ENCODE measurements at regions not wholly inside any gene's neighbourhood (a gene's known extent, or its start where the extent isn't known, plus 50 kb on each side); places are given as distances from the start of the nearest gene placed in this dataset.

- H3K4me1 ChIP-seq (ENCODE audit: insufficient read depth, poor library complexity, severe bottlenecking) = no peaks in the 10 kb centered on the region
- ATAC-seq (ENCODE audit: low read depth) (no peak), DNase-seq (ENCODE audit: low spot score) (no peak)
- H3K27ac ChIP-seq (ENCODE audit: poor library complexity, severe bottlenecking) = no peak overlapping the region
- H3K27me3 ChIP-seq (ENCODE audit: insufficient read depth, poor library complexity, severe bottlenecking) = no peaks in the 10 kb centered on the region
- no peaks in the 10 kb centered on the region for H3K9me3 ChIP-seq (ENCODE audit: severe bottlenecking)
- no peaks in the 10 kb centered on the region for H3K36me3 ChIP-seq (ENCODE audit: low read depth)
- H3K4me3 ChIP-seq (ENCODE audit: severe bottlenecking) = no peak overlapping the region
- TF ChIP-seq CTCF (IDR thresholded peaks at IDR 0.05; ENCODE audit: poor library complexity, severe bottlenecking) = no peak
These were observed 889.8 kb downstream of the PLA2G4A start for GRCh38 chr1:187718527-187718926.

- H3K4me3 ChIP-seq (ENCODE audit: severe bottlenecking) = no peak overlapping the region
- ATAC-seq (ENCODE audit: low read depth) (no peak), DNase-seq (ENCODE audit: low spot score) (no peak)
- H3K36me3 ChIP-seq (ENCODE audit: low read depth) = no peaks in the 10 kb centered on the region
- TF ChIP-seq CTCF (IDR thresholded peaks at IDR 0.05; ENCODE audit: poor library complexity, severe bottlenecking) = no peak
- no peaks in the 10 kb centered on the region for H3K4me1 ChIP-seq (ENCODE audit: insufficient read depth, poor library complexity, severe bottlenecking)
- H3K27me3 ChIP-seq (ENCODE audit: insufficient read depth, poor library complexity, severe bottlenecking) = no peaks in the 10 kb centered on the region
- no peaks in the 10 kb centered on the region for H3K9me3 ChIP-seq (ENCODE audit: severe bottlenecking)
- H3K27ac ChIP-seq (ENCODE audit: poor library complexity, severe bottlenecking) = no peak overlapping the region
These were observed 892.5 kb downstream of the PLA2G4A start for GRCh38 chr1:187721216-187721615.

- Histone ChIP-seq H3K27ac (ENCODE audit: poor library complexity, severe bottlenecking) (no peak overlapping the region), H3K36me3 (ENCODE audit: low read depth) (no peaks in the 10 kb centered on the region), H3K9me3 (ENCODE audit: severe bottlenecking) (no peaks in the 10 kb centered on the region), H3K4me3 (ENCODE audit: severe bottlenecking) (no peak overlapping the region), H3K4me1 (ENCODE audit: insufficient read depth, poor library complexity, severe bottlenecking) (no peaks in the 10 kb centered on the region), H3K27me3 (ENCODE audit: insufficient read depth, poor library complexity, severe bottlenecking) (no peaks in the 10 kb centered on the region)
- no peak for TF ChIP-seq CTCF (IDR thresholded peaks at IDR 0.05; ENCODE audit: poor library complexity, severe bottlenecking)
- ATAC-seq (ENCODE audit: low read depth) = no peak
- DNase-seq (ENCODE audit: low spot score) = no peak
These were observed 896.5 kb downstream of the PLA2G4A start for GRCh38 chr1:187725216-187725615.

GRCh38 chr1:187733232-187733631, 904.5 kb downstream of the PLA2G4A start:
- Histone ChIP-seq H3K4me3 (ENCODE audit: severe bottlenecking) (no peak overlapping the region), H3K4me1 (ENCODE audit: insufficient read depth, poor library complexity, severe bottlenecking) (no peaks in the 10 kb centered on the region), H3K27ac (ENCODE audit: poor library complexity, severe bottlenecking) (no peak overlapping the region), H3K27me3 (ENCODE audit: insufficient read depth, poor library complexity, severe bottlenecking) (no peaks in the 10 kb centered on the region), H3K9me3 (ENCODE audit: severe bottlenecking) (no peaks in the 10 kb centered on the region), H3K36me3 (ENCODE audit: low read depth) (no peaks in the 10 kb centered on the region)
- TF ChIP-seq CTCF (IDR thresholded peaks at IDR 0.05; ENCODE audit: poor library complexity, severe bottlenecking) = no peak
- ATAC-seq (ENCODE audit: low read depth) = no peak
- no peak for DNase-seq (ENCODE audit: low spot score)

GRCh38 chr1:187734427-187734826, 905.7 kb downstream of the PLA2G4A start:
- TF ChIP-seq CTCF (IDR thresholded peaks at IDR 0.05; ENCODE audit: poor library complexity, severe bottlenecking) = no peak
- H3K9me3 ChIP-seq (ENCODE audit: severe bottlenecking) = no peaks in the 10 kb centered on the region
- DNase-seq (ENCODE audit: low spot score) (no peak), ATAC-seq (ENCODE audit: low read depth) (no peak)
- no peaks in the 10 kb centered on the region for H3K27me3 ChIP-seq (ENCODE audit: insufficient read depth, poor library complexity, severe bottlenecking)
- no peak overlapping the region for H3K27ac ChIP-seq (ENCODE audit: poor library complexity, severe bottlenecking)
- H3K4me1 ChIP-seq (ENCODE audit: insufficient read depth, poor library complexity, severe bottlenecking) = no peaks in the 10 kb centered on the region
- H3K4me3 ChIP-seq (ENCODE audit: severe bottlenecking) = no peak overlapping the region
- no peaks in the 10 kb centered on the region for H3K36me3 ChIP-seq (ENCODE audit: low read depth)
